ENCODE measurements at regions not wholly inside any gene's neighbourhood (a gene's known extent, or its start where the extent isn't known, plus 50 kb on each side); places are given as distances from the start of the nearest gene placed in this dataset.

DNA sequence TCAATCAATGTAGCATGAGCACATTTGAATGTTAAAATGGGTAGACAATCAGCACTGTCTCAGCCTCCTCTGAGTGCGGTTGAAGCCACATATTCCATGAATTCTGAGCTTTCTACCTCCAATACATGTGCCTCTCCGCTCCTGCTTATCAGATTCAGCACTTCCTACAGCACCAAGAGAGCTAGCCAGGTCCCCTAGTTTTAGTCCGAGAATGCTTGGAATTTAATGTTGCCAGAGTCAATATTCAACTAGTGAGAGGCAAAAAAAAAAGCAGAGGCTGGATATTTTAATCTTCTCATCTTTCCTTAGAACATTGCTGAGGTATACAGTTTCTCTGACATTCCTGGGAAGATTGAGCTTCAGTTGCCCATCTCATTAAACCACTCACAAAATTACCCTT, 1979.1 kb upstream of the CDH9 start (continued):
- TF ChIP-seq EZH2phosphoT487 (IDR thresholded peaks at IDR 0.05; ENCODE audit: unreplicated experiment): no peak
- TF ChIP-seq, protein P1, sequence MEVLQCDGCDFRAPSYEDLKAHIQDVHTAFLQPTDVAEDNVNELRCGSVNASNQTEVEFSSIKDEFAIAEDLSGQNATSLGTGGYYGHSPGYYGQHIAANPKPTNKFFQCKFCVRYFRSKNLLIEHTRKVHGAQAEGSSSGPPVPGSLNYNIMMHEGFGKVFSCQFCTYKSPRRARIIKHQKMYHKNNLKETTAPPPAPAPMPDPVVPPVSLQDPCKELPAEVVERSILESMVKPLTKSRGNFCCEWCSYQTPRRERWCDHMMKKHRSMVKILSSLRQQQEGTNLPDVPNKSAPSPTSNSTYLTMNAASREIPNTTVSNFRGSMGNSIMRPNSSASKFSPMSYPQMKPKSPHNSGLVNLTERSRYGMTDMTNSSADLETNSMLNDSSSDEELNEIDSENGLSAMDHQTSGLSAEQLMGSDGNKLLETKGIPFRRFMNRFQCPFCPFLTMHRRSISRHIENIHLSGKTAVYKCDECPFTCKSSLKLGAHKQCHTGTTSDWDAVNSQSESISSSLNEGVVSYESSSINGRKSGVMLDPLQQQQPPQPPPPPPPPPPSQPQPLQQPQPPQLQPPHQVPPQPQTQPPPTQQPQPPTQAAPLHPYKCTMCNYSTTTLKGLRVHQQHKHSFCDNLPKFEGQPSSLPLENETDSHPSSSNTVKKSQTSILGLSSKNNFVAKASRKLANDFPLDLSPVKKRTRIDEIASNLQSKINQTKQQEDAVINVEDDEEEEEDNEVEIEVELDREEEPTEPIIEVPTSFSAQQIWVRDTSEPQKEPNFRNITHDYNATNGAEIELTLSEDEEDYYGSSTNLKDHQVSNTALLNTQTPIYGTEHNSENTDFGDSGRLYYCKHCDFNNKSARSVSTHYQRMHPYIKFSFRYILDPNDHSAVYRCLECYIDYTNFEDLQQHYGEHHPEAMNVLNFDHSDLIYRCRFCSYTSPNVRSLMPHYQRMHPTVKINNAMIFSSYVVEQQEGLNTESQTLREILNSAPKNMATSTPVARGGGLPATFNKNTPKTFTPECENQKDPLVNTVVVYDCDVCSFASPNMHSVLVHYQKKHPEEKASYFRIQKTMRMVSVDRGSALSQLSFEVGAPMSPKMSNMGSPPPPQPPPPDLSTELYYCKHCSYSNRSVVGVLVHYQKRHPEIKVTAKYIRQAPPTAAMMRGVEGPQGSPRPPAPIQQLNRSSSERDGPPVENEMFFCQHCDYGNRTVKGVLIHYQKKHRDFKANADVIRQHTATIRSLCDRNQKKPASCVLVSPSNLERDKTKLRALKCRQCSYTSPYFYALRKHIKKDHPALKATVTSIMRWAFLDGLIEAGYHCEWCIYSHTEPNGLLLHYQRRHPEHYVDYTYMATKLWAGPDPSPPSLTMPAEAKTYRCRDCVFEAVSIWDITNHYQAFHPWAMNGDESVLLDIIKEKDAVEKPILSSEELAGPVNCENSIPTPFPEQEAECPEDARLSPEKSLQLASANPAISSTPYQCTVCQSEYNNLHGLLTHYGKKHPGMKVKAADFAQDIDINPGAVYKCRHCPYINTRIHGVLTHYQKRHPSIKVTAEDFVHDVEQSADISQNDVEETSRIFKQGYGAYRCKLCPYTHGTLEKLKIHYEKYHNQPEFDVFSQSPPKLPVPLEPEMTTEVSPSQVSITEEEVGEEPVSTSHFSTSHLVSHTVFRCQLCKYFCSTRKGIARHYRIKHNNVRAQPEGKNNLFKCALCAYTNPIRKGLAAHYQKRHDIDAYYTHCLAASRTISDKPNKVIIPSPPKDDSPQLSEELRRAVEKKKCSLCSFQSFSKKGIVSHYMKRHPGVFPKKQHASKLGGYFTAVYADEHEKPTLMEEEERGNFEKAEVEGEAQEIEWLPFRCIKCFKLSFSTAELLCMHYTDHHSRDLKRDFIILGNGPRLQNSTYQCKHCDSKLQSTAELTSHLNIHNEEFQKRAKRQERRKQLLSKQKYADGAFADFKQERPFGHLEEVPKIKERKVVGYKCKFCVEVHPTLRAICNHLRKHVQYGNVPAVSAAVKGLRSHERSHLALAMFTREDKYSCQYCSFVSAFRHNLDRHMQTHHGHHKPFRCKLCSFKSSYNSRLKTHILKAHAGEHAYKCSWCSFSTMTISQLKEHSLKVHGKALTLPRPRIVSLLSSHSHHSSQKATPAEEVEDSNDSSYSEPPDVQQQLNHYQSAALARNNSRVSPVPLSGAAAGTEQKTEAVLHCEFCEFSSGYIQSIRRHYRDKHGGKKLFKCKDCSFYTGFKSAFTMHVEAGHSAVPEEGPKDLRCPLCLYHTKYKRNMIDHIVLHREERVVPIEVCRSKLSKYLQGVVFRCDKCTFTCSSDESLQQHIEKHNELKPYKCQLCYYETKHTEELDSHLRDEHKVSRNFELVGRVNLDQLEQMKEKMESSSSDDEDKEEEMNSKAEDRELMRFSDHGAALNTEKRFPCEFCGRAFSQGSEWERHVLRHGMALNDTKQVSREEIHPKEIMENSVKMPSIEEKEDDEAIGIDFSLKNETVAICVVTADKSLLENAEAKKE (CRISPR knock-in tag; IDR thresholded peaks at IDR 0.05): no peak
- TF ChIP-seq ZNF114 (CRISPR knock-in tag; IDR thresholded peaks at IDR 0.05): no peak
- TF ChIP-seq STAT1 (IDR thresholded peaks at IDR 0.05; ENCODE audit: unreplicated experiment): no peak

DNA sequence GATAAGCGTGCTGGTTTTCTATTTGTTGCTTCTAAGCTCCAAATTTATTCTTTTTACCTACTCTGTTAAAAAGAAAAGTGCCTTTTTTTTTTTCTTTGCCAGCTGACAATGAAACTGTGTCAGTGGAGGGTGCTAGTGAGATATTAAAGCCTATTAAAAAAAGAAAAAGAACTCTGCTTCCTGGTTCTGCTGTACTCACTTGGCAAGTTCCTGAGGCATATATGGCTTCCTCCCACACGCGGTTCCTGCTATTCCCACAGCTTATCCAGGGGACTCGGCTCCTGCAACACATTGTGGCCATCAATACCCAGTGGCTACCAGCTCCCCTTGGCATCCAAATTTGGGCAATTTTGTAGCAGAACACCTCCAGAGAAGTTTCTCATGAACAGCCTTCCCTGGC, 1977.7 kb upstream of the CDH9 start:
- H3K27me3 ChIP-seq (ENCODE audit: insufficient read depth): no peaks in the 10 kb centered on the region
- H3K9me2 ChIP-seq (ENCODE audit: insufficient read depth): no peaks in the 10 kb centered on the region
- Mint-ChIP-seq H3K36me3 (ENCODE audit: low read depth) (no peaks in the 10 kb centered on the region), H3K4me1 (peaks cover 5% of the 10 kb centered on the region; the same call in 2 of the 3 replicates), H3K27me3 (ENCODE audit: insufficient read depth, low read depth, poor library complexity) (no peaks in the 10 kb centered on the region), H3K9me3 (no peaks in the 10 kb centered on the region), H3K4me3 (no peak overlapping the region), H3K27ac (no peak overlapping the region)
- H3K4me1 ChIP-seq (ENCODE audit: insufficient read depth): no peaks in the 10 kb centered on the region
- H4K20me1 ChIP-seq (replicated peaks; ENCODE audit: insufficient read depth): no peaks in the 10 kb centered on the region
- no peak overlapping the region for H3K4me3 ChIP-seq
- no peak overlapping the region for H2AFZ ChIP-seq
- H3K4me2 ChIP-seq: no peak overlapping the region
- no peak overlapping the region for H3K27ac ChIP-seq (ENCODE audit: low read depth)
- no peaks in the 10 kb centered on the region for H3K36me3 ChIP-seq (ENCODE audit: insufficient read depth)
- DNase-seq (ENCODE audit: low spot score): no peak
- H3F3A ChIP-seq (replicated peaks; ENCODE audit: low read depth): no peaks in the 10 kb centered on the region
- no peaks in the 10 kb centered on the region for H3K79me2 ChIP-seq (replicated peaks; ENCODE audit: insufficient read depth)
- no peak for ATAC-seq
- no peak for TF ChIP-seq EZH2 (IDR thresholded peaks at IDR 0.05; ENCODE audit: low read depth, unreplicated experiment)
- TF ChIP-seq, protein P2, sequence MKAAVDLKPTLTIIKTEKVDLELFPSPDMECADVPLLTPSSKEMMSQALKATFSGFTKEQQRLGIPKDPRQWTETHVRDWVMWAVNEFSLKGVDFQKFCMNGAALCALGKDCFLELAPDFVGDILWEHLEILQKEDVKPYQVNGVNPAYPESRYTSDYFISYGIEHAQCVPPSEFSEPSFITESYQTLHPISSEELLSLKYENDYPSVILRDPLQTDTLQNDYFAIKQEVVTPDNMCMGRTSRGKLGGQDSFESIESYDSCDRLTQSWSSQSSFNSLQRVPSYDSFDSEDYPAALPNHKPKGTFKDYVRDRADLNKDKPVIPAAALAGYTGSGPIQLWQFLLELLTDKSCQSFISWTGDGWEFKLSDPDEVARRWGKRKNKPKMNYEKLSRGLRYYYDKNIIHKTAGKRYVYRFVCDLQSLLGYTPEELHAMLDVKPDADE (IDR thresholded peaks at IDR 0.05): no peak
- TF ChIP-seq, protein P3, sequence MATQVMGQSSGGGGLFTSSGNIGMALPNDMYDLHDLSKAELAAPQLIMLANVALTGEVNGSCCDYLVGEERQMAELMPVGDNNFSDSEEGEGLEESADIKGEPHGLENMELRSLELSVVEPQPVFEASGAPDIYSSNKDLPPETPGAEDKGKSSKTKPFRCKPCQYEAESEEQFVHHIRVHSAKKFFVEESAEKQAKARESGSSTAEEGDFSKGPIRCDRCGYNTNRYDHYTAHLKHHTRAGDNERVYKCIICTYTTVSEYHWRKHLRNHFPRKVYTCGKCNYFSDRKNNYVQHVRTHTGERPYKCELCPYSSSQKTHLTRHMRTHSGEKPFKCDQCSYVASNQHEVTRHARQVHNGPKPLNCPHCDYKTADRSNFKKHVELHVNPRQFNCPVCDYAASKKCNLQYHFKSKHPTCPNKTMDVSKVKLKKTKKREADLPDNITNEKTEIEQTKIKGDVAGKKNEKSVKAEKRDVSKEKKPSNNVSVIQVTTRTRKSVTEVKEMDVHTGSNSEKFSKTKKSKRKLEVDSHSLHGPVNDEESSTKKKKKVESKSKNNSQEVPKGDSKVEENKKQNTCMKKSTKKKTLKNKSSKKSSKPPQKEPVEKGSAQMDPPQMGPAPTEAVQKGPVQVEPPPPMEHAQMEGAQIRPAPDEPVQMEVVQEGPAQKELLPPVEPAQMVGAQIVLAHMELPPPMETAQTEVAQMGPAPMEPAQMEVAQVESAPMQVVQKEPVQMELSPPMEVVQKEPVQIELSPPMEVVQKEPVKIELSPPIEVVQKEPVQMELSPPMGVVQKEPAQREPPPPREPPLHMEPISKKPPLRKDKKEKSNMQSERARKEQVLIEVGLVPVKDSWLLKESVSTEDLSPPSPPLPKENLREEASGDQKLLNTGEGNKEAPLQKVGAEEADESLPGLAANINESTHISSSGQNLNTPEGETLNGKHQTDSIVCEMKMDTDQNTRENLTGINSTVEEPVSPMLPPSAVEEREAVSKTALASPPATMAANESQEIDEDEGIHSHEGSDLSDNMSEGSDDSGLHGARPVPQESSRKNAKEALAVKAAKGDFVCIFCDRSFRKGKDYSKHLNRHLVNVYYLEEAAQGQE (IDR thresholded peaks at IDR 0.05; ENCODE audit: unreplicated experiment): no peak
- TF ChIP-seq CREB1 (CRISPR knock-in tag; IDR thresholded peaks at IDR 0.05; ENCODE audit: low read depth): no peak
- no peak for TF ChIP-seq EZH2phosphoT487 (IDR thresholded peaks at IDR 0.05; ENCODE audit: unreplicated experiment)
- no peak for TF ChIP-seq POLR2AphosphoS5 (IDR thresholded peaks at IDR 0.05; ENCODE audit: low read depth)
- TF ChIP-seq JUNB (IDR thresholded peaks at IDR 0.05; ENCODE audit: unreplicated experiment): no peak
- TF ChIP-seq ZNF331 (CRISPR knock-in tag; IDR thresholded peaks at IDR 0.05; ENCODE audit: low read depth): no peak
- no peak for TF ChIP-seq NANOG (IDR thresholded peaks at IDR 0.05; ENCODE audit: borderline replicate concordance)
- TF ChIP-seq ZNF114 (CRISPR knock-in tag; IDR thresholded peaks at IDR 0.05): no peak
- no peak for TF ChIP-seq STAT1 (IDR thresholded peaks at IDR 0.05; ENCODE audit: unreplicated experiment)

All from GM23338 (cell line).